ENCODE measurements at regions not wholly inside any gene's neighbourhood (a gene's known extent, or its start where the extent isn't known, plus 50 kb on each side); places are given as distances from the start of the nearest gene placed in this dataset.

- no peaks in the 10 kb centered on the region for H3K9me3 ChIP-seq (ENCODE audit: insufficient read depth, low read length)
- no peaks in the 10 kb centered on the region for H3K36me3 ChIP-seq (ENCODE audit: low read length)
- H3K27me3 ChIP-seq (ENCODE audit: low read length), result no peaks in the 10 kb centered on the region
- no peak overlapping the region for H2AFZ ChIP-seq (ENCODE audit: low read depth, low read length, severe bottlenecking)
- H3K4me2 ChIP-seq (ENCODE audit: low read depth, low read length, poor library complexity, severe bottlenecking), result no peak overlapping the region
- no peak overlapping the region for H3K27ac ChIP-seq (ENCODE audit: low read depth, low read length)
- no peak for TF ChIP-seq EZH2phosphoT487 (conservative IDR thresholded peaks at IDR 0.05; ENCODE audit: low read length)
- TF ChIP-seq CTCF (IDR thresholded peaks at IDR 0.05; ENCODE audit: insufficient read depth, low read length, poor library complexity, severe bottlenecking), result no peak
- no peaks in the 10 kb centered on the region for H3K9me2 ChIP-seq (replicated peaks; ENCODE audit: insufficient read depth, low read length)
- no peak overlapping the region for H3K9ac ChIP-seq (ENCODE audit: low read length)
- no peak overlapping the region for H3K4me3 ChIP-seq (ENCODE audit: insufficient read depth, low read length, poor library complexity, severe bottlenecking)
- H3K79me2 ChIP-seq (ENCODE audit: insufficient read depth, low read length), result no peaks in the 10 kb centered on the region
- no peaks in the 10 kb centered on the region for H4K20me1 ChIP-seq (ENCODE audit: low read depth, low read length)
- no peaks in the 10 kb centered on the region for H3F3A ChIP-seq (ENCODE audit: insufficient read depth)
Measured at GRCh38 chr6:85347812-85348211, 102.1 kb upstream of the NT5E start.

GRCh38 chr6:85346196-85346595, 103.7 kb upstream of the NT5E start:
- Histone ChIP-seq H3K27me3 (ENCODE audit: low read length) (no peaks in the 10 kb centered on the region), H3K36me3 (ENCODE audit: low read length) (no peaks in the 10 kb centered on the region), H3K9ac (ENCODE audit: low read length) (no peak overlapping the region), H3K4me3 (ENCODE audit: insufficient read depth, low read length, poor library complexity, severe bottlenecking) (no peak overlapping the region), H3K79me2 (ENCODE audit: insufficient read depth, low read length) (no peaks in the 10 kb centered on the region), H3K9me3 (ENCODE audit: insufficient read depth, low read length) (no peaks in the 10 kb centered on the region), H3K27ac (ENCODE audit: low read depth, low read length) (no peak overlapping the region), H3F3A (ENCODE audit: insufficient read depth) (no peaks in the 10 kb centered on the region), H2AFZ (ENCODE audit: low read depth, low read length, severe bottlenecking) (no peak overlapping the region), H3K4me2 (ENCODE audit: low read depth, low read length, poor library complexity, severe bottlenecking) (no peak overlapping the region), H3K9me2 (replicated peaks; ENCODE audit: insufficient read depth, low read length) (no peaks in the 10 kb centered on the region), H4K20me1 (ENCODE audit: low read depth, low read length) (no peaks in the 10 kb centered on the region)
- TF ChIP-seq EZH2phosphoT487 (conservative IDR thresholded peaks at IDR 0.05; ENCODE audit: low read length), result no peak
- no peak for TF ChIP-seq CTCF (IDR thresholded peaks at IDR 0.05; ENCODE audit: insufficient read depth, low read length, poor library complexity, severe bottlenecking)

- H3K4me3 ChIP-seq (ENCODE audit: insufficient read depth, low read length, poor library complexity, severe bottlenecking), result no peak overlapping the region
- H3K9me3 ChIP-seq (ENCODE audit: insufficient read depth, low read length), result no peaks in the 10 kb centered on the region
- no peaks in the 10 kb centered on the region for H4K20me1 ChIP-seq (ENCODE audit: low read depth, low read length)
- H3K79me2 ChIP-seq (ENCODE audit: insufficient read depth, low read length), result no peaks in the 10 kb centered on the region
- no peaks in the 10 kb centered on the region for H3K27me3 ChIP-seq (ENCODE audit: low read length)
- H2AFZ ChIP-seq (ENCODE audit: low read depth, low read length, severe bottlenecking), result no peak overlapping the region
- H3K4me2 ChIP-seq (ENCODE audit: low read depth, low read length, poor library complexity, severe bottlenecking), result no peak overlapping the region
- H3K36me3 ChIP-seq (ENCODE audit: low read length), result no peaks in the 10 kb centered on the region
- no peak overlapping the region for H3K27ac ChIP-seq (ENCODE audit: low read depth, low read length)
- H3K9ac ChIP-seq (ENCODE audit: low read length), result no peak overlapping the region
- TF ChIP-seq CTCF (IDR thresholded peaks at IDR 0.05; ENCODE audit: insufficient read depth, low read length, poor library complexity, severe bottlenecking), result no peak
- no peak for TF ChIP-seq EZH2phosphoT487 (conservative IDR thresholded peaks at IDR 0.05; ENCODE audit: low read length)
- H3K9me2 ChIP-seq (replicated peaks; ENCODE audit: insufficient read depth, low read length), result no peaks in the 10 kb centered on the region
- H3F3A ChIP-seq (ENCODE audit: insufficient read depth), result no peaks in the 10 kb centered on the region
Measured at GRCh38 chr6:85344996-85345395, 104.9 kb upstream of the NT5E start.

- TF ChIP-seq EZH2phosphoT487 (conservative IDR thresholded peaks at IDR 0.05; ENCODE audit: low read length) (no peak), CTCF (IDR thresholded peaks at IDR 0.05; ENCODE audit: insufficient read depth, low read length, poor library complexity, severe bottlenecking) (no peak)
- Histone ChIP-seq H3K27ac (ENCODE audit: low read depth, low read length) (no peak overlapping the region), H3K79me2 (ENCODE audit: insufficient read depth, low read length) (no peaks in the 10 kb centered on the region), H3K9me3 (ENCODE audit: insufficient read depth, low read length) (no peaks in the 10 kb centered on the region), H2AFZ (ENCODE audit: low read depth, low read length, severe bottlenecking) (no peak overlapping the region), H3K27me3 (ENCODE audit: low read length) (no peaks in the 10 kb centered on the region), H3F3A (ENCODE audit: insufficient read depth) (no peaks in the 10 kb centered on the region), H3K9ac (ENCODE audit: low read length) (no peak overlapping the region), H3K9me2 (replicated peaks; ENCODE audit: insufficient read depth, low read length) (no peaks in the 10 kb centered on the region), H4K20me1 (ENCODE audit: low read depth, low read length) (no peaks in the 10 kb centered on the region), H3K36me3 (ENCODE audit: low read length) (no peaks in the 10 kb centered on the region), H3K4me2 (ENCODE audit: low read depth, low read length, poor library complexity, severe bottlenecking) (no peak overlapping the region), H3K4me3 (ENCODE audit: insufficient read depth, low read length, poor library complexity, severe bottlenecking) (no peak overlapping the region)
Measured at GRCh38 chr6:85343428-85343827, 106.5 kb upstream of the NT5E start.
